Left colon (tissue), 2 donors: ENCODE measurements at regions not wholly inside any gene's neighbourhood (a gene's known extent, or its start where the extent isn't known, plus 50 kb on each side); places are given as distances from the start of the nearest gene placed in this dataset.
"Not testable (repeated sequence)": the region's sequence is repeated elsewhere in the genome, so short reads cannot be mapped to it uniquely, and the experiment has no call there.

Source experiments
- ATAC-seq: fragments of 200-7000 bp; cut with Tn5 transposase; one replicate; pipeline ENCODE4 v1.9.1; 2020; ENCODE audit warnings: mild to moderate bottlenecking, moderate library complexity
- DNase-seq, 2 donors: peaks; one replicate each; pipeline ENCODE4 v3.0.0-alpha.2; 2020
- intact Hi-C, 2 donors: fragments of 100-400 bp; cut with DNase I in 1 of 2; cut with micrococcal nuclease in 1 of 2; formaldehyde crosslinking; loops; one replicate each; pipeline versions ENCODE4 v1.11.2 to v1.14.0; 2022; cut with DNase I, micrococcal nuclease
- microRNA-seq, 2 donors: library from miRNA; unstranded; fragments of <30 nt; microRNA quantifications; one replicate each; pipeline versions ENCODE4 v1.1.0 to v1.2.0, GENCODE V29; 2020
- donor health status: DM: no; HTN: no; CAD: no.
- donor health status: DM: yes; HTN: yes; CAD: no.

GRCh38 chr10:45235260-45235769 lies 80.1 kb downstream of the OR13A1 start:
- intact Hi-C loops = not testable (repeated sequence)
- ATAC-seq (peak; percentile 87), DNase-seq (peak in 1 of 2 donors; percentile 46)

GRCh38 chr10:45235798-45236220 lies 79.6 kb downstream of the OR13A1 start:
- ATAC-seq = peak; percentile 33
- no peak for DNase-seq
- intact Hi-C loops = no loop called here

- ATAC-seq (no peak), DNase-seq (no peak)
- intact Hi-C loops = no loop called here
Measured at GRCh38 chr10:45238896-45239295, 76.5 kb downstream of the OR13A1 start.

GRCh38 chr10:45239642-45240041 lies 75.8 kb downstream of the OR13A1 start:
- intact Hi-C loops = no loop called here
- no peak for DNase-seq
- ATAC-seq = no peak

- intact Hi-C loops = no loop called here
- DNase-seq = no peak
- no peak for ATAC-seq
Measured at GRCh38 chr10:45241865-45242520, 73.4 kb downstream of the OR13A1 start.

GRCh38 chr10:45243261-45243660 lies 72.1 kb downstream of the OR13A1 start:
- DNase-seq = no peak
- no peak for ATAC-seq

GRCh38 chr10:45246522-45246921 lies 68.9 kb downstream of the OR13A1 start:
- DNase-seq = no peak
- no peak for ATAC-seq
- intact Hi-C loops = no loop called here

More at GRCh38 chr10:45243261-45243660, 72.1 kb downstream of the OR13A1 start:
- intact Hi-C loops = no loop called here

- DNase-seq = peak in 1 of 2 donors; percentile 32
- intact Hi-C loops = no loop called here
- ATAC-seq = peak; percentile 52
Measured at GRCh38 chr10:45249978-45250693, 65.3 kb downstream of the OR13A1 start.

- ATAC-seq, intact Hi-C loops, DNase-seq: not testable (repeated sequence)
Measured at GRCh38 chr10:45250694-45251075, 64.7 kb downstream of the OR13A1 start.

Small RNA genes lying in the stretch of these regions (microRNA-seq; reads per million reads assigned to microRNA genes)
- gene MIR3156-1 = 0 reads per million in 2 donors
